ENCODE measurements at regions not wholly inside any gene's neighbourhood (a gene's known extent, or its start where the extent isn't known, plus 50 kb on each side); places are given as distances from the start of the nearest gene placed in this dataset.

- TF ChIP-seq POLR2AphosphoS5 (IDR thresholded peaks at IDR 0.05; ENCODE audit: low read depth, low read length), result no peak
- no peak for TF ChIP-seq CTCF (IDR thresholded peaks at IDR 0.05)
- no peak for TF ChIP-seq REST (IDR thresholded peaks at IDR 0.05; ENCODE audit: insufficient read depth in 1 of 2, low read depth in 2 of 2, low read length in 1 of 2)
These were observed 677.0 kb upstream of the FANCL start for GRCh38 chr2:58918141-58918540.
